CD4-positive, alpha-beta T cell treated with Interleukin-17A for 4 hours (primary cell): ENCODE measurements at regions not wholly inside any gene's neighbourhood (a gene's known extent, or its start where the extent isn't known, plus 50 kb on each side); places are given as distances from the start of the nearest gene placed in this dataset.

Experiments
- DNase-seq: peaks from one replicate; pipeline ENCODE4 v3.0.0-alpha.2; 2020; ENCODE audit warnings: mixed read lengths

DNA sequence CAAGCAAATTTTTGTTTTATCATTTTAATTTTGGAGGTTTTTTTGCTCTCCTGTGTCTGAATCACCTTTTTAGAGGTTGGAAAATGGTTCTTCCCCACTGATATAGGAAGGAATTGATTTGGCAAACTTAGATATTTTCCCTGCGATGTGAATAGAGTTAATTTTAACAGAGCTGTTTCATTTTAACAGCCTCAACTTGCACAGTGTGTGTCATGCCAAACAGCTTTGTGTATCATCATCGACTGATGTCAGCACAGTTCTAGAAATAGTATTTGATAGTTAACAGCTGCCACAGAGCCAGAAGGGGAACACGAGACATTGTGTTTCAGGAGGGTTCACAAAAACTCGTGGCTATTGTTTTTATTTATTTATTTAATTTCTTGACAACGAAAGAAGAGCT is 243.1 kb upstream of the FOXN3 start:
- DNase-seq = no peak

DNA sequence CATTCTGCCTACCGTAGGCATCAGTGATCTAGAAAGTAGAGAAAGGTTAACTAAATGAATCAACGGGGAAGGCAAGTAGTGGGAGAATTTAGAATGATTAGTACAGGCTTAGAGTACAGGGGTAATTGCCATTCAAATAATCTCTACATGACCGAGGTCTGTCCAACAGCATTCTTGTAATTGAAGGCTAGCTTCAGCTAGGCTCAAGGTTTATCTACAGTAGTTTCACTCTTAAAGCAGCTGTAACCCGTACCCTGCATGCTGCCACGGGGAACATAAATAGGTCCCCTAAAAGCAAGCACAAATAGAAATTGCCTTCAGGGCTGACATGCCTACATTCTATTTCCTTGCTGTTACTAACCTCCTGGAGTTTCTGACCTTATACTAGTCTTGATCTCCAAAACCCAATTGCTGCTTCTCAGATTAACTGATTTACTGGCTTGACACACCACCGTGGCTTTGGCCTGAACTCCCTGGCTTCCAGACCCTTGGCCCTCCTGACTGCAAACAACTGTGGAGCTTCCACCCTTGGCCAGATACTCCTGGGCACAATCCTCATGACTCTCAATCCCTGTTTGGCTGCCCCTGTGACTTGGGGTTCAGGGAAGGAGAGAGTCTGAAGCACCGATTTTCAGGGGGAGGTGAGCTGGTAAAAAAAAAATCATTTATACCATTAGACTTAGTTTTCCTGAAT is 242.1 kb upstream of the FOXN3 start:
- no peak for DNase-seq

DNA sequence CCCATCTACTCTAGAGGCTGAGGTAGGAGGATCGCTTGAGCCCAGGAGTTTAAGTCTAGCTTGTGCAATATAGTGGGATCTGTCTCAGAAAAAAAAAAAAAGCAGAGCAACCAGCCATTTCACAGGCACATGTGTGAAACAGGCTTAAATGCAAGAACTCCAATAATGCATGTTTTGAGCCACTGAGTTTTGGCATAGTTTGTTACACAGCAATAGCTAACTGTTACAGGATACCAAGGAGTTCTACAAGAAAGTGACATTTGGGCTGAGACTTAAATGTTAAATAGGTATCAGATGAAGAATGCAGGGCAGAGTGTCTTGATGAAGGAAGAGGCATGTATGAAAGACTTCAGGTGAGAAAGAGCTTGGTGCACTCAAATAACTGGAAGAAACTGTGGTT is 240.0 kb upstream of the FOXN3 start:
- DNase-seq = no peak

DNA sequence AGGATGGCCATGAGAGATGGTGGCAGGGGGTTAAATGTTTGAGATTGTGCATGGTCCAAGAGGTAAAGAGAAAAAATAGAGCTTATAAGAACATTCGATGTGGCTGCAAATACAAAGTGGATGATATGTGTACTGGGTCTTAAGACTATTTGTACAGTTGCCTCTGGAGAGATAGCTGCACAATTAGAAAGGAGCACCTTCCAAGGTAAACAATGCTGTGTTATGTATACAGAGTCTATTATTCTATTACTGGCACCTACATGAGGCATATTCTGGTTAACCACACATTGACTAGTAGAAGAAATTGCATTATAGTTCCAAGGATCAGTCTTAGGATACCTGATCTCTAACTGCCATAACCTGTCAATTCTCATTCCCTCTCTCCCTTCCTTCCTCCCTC is 238.0 kb upstream of the FOXN3 start:
- DNase-seq = no peak

DNA sequence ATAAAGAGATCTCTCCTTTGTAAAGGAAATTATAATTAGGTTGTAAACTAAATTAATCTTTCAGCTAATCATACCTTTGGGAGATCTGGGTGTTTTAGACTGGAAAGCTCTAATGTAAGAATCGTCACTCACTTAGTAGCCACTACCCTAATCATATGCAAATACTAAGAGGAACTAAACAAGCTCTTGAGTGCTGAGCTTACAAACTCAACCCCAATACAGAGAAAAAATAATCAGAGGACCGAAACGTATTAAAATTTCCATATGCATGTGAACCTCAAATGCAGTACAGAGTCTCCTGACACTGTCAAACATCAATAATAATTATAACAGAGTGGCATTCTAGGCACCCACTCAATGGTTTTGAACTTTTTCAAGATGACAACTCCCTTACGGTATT is 235.3 kb upstream of the FOXN3 start:
- DNase-seq = no peak

DNA sequence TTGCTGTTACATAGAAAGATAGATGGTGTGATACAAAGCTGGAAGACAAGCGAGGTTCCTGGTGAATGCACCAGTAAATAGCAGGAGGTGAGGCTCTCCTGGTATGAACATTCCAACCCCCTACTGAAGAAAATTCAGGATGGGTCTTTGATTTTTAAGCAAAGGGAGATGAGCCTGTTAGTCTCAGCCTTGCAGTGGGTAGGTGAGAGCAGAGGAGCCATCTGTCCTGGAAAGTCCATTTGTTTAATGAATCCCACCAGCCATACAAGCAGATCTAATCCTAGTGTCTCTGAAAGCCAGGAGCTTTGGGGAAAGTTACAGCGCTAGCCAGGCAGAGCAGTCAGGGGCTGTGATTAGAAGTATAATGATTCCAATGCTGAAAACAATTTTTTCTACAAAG is 234.8 kb upstream of the FOXN3 start:
- DNase-seq = no peak

DNA sequence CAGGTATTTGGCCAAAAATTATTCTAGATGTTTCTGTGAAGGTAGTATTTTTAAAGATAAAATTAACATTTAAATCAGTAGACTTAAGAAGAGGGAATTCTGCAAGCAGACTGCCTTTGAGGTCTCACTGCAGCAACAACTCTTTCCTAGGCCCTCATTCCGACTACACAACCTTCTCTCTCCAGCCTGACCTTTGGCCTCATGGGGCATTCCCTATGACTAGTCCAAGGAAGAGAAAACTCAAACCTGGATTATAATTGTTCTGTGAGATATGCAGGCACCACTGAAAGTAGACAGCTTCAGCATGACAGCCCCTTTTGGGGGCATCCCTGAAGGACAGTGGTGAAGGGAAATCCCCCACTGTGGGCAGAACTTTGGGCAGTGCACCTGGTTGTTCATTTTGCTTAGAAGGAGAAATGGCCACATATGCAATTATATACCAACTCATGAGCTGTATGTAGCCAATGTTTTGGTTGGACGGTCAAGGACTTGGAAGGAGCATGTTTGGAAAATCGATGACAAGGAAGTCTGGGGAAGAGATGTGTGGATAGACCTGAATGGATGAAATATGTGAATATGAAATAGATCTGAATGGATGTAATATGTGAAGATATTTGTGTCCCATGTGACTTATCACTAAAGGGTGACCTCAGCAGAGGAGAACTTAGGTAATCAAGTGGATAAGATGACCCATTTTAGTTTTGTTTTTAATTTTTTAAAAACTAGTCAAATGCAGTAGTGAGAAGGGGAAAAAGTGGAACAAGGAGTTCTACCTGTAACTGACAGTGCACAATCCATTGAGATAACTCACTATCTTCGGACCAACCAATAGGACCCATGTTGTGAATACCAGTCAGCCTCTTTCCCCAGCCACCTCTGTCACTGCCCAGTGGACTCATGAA is 233.3 kb upstream of the FOXN3 start:
- DNase-seq = no peak

DNA sequence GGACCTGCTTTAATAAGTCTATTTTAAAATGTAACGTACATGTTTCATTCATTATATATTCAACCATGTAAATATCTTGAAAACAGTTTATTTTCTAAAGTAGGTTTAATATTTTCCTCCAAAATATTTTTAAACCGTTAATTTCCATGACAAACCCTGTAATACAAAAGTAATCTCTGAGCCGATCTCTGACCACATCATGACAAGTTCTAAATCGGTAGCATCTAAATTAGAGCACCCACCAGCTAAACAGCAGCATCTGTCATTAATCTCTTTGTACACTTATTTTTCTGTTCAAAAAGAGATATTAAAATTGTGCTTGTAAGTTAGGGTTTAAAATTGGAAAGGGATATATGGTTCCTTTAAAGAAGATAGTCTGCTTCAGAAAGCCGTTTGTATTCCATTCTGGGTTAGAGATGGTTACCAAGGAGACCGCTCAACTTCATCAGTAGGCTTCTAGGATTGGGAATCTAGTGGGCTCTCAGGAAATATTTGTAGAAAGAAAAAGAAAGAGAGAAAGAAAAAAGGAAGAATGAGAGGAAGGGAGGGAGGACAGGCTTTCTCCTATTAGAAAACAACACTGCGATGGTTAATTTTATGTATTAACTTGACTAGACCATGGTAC is 232.5 kb upstream of the FOXN3 start:
- no peak for DNase-seq

DNA sequence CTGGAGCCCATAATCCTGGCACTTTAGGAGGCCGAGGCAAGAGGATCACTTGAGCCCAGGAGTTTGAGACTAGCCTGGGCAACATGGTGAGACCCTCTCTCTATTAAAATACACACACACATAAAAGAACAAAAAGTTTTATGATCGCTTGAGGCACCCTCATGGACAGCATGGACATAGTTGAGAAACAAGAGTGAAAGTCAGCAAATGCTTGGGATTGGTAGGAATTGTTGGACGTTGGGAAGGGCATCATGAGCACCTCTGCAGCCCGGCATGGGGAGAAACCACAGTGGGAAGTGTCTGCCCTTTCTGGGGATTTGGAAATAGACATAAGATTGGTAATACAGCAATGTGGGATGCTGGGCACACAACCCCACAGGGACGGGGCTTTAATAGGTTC is 231.9 kb upstream of the FOXN3 start:
- DNase-seq = no peak

DNA sequence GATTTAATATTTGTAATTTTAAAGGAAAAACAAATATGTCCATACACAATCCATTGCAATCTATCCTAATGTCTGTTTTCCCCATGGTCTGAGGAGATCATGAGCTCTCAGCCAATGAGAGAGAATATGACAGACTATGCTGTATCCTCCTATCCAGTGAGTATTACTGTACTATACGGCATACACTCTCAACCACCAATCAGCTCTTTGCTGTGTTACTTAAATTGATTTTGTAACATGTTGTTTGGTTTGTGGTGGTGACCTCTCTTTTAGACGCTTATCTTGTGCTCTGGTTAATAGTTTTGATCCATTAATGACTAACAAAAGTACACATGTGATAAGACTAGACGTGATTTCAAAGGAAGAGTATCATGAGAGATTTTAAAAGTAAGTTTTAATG is 231.5 kb upstream of the FOXN3 start:
- no peak for DNase-seq

DNA sequence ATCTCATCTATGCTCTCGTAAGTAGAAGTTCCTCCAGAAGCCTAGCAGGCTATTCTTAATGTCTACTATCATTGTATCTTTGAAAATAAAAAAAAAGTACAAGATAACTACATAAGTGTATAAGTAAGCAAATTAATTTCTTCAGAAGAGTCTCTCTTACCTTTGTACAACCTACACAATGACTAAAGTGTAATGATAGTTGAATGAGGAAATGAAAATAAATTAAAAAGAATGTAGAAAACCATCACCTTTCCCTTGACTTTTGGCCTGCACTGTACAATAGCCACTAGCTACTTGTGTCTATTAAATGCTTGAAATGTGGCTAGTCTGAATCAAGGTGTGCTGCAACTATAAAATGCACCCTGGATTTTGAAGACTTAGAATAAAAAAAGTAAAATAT is 229.9 kb upstream of the FOXN3 start:
- no peak for DNase-seq

DNA sequence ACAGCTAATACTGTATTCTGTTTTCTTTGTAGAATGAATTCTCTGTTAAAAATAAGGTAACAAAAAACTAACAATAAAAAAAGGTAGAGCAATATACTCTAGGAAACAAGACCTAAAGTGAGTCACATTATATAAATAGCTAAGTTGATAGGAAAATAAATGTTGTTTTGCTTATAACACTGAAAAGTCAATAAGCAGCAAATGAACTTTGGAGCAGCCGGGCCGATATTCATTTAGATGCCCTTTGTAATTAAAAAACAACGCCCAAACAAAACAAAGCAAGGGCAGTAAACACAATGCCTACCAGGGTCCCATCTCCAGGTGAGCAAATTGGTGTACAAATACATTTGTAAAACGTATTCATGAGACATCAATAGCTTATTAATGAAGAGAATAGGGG is 227.6 kb upstream of the FOXN3 start:
- no peak for DNase-seq

DNA sequence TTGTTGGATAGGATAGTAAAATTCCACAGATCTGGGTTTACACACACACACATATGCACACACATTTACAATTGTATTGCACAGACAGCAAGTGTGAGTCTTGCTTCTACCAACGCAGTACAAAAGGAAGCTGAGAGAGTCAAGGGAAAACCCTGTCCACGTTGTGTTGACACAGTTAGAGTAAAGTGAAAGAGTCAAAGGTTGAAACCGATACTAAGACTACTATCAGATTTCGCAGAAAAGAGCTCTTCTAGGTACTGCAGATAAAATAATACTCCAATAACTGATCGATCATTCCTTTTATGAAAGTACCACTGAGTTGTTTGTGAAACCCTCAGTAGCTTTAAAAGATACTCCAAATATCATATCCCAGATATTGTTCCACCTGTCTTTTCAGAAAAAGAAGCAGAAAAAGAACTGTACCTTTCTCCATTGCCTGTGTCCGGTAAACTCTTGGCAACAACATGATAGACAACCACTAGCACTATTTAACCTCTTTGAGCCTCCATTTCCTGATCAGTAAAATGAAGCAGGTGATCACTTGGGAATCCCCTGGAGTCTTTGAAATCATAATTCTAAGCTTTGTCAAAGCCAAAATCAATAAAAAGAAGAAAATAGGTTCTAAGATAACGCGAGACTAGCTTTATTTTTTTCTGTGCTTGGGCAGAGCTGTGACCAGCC is 224.6 kb upstream of the FOXN3 start:
- DNase-seq = peak; percentile 34

DNA sequence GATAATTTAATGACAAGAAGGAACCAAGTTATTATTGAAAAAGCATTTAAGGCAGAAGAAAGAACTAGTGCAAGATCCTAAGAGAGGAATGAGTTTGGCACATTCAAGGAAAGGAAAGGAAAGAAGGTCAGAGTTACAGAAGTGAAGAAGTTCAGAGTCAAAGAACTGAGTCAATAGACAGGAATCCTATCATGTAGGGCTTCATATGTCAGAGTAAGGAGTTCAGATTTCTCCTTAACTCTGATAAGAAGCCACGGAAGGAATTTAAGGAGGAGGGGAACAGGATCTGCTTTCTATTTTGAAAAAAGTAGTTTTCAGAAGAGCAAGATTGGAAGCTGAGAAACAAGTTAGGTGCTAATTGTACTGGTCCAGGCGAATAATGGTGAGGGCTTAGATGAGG is 223.1 kb upstream of the FOXN3 start:
- DNase-seq = no peak

DNA sequence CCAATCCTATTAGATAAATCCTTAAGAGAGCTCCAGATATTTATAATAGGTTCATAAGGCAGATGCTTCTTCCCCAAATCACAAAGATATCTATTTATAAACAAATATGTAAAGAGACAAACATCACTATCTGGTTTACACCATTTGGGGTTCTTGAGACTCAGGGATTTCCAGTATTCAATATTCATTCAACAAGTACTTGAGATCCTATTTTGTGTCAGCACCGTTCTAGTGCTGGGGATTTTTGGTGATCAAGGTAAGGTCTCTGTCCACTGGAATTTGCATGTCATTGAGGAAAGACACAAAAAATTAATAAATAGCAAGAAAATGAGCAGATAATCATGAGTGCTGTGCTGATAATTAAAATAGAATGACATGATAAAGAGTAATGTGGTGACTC is 222.7 kb upstream of the FOXN3 start:
- DNase-seq = no peak

DNA sequence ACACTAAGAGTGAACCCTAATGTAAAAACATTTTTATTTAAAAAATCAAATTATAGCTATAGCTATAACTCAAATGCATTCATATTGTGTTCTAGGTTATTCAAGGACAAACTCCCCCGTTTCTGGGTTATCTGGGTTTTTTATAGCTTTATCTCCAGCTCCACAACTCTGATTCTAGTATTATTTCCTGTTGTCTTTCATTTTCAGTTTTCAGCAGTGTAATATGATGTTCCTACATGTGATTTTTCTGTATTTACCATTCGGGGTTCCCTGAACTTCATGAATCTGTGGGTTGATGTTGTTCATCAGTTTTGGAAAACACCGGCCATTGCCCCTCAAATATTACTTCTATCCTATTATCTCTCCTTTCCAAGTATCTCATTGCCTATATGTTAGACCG is 221.9 kb upstream of the FOXN3 start:
- DNase-seq = no peak

DNA sequence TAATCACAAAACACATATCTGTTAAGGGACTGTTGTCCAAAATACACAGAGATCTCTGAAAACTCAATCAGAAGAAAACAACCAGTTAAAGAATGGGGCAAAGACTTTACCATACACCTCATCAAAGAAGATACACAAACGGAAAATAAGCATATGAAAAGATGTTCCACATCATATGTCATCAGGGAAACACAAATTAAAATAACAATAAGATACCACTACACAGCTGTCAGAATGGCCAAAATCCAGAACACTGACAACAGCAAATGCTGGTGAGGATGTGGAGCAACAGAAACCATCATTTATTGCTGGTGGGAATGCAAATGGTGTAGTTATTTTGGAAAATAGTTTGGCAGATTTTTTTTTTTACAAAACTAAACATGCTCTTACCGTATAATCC is 220.5 kb upstream of the FOXN3 start:
- no peak for DNase-seq

DNA sequence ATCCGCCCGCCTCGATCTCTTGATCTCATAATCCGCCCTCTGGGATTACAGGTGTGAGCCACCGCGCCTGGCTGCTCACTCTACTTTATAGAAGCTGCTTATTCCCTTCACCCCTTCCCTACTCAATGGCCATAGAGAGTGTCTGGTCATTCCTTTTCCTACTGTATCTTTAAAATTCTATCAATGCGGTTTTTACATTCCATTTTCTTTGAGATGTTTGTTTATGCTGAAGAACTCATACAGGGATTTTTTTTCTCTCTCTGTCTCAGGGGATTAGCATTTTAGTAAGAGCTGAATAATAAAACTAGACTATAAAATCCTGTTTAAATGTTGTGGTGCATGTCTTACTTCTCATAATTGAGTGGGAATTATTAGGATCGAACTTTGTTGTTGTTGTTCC is 218.6 kb upstream of the FOXN3 start:
- no peak for DNase-seq

DNA sequence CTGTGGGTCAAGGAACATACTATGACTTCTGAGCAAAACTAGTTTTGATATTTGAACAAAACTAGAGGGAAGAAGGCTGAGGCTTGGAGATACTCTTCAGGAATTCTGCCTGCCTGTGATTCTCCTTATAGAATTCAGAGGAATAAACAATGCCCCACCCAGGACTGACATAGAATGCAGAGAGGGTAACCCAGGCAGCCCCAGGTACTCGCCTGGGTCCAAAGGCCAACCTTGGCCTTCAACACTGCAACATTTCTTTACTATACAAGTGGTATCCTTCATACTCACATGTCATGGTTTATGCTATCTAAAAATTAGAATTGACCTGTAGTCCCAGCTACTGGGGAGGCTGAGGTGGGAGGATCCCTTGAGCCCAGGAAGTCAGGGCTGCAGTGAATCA is 217.0 kb upstream of the FOXN3 start:
- DNase-seq = no peak

DNA sequence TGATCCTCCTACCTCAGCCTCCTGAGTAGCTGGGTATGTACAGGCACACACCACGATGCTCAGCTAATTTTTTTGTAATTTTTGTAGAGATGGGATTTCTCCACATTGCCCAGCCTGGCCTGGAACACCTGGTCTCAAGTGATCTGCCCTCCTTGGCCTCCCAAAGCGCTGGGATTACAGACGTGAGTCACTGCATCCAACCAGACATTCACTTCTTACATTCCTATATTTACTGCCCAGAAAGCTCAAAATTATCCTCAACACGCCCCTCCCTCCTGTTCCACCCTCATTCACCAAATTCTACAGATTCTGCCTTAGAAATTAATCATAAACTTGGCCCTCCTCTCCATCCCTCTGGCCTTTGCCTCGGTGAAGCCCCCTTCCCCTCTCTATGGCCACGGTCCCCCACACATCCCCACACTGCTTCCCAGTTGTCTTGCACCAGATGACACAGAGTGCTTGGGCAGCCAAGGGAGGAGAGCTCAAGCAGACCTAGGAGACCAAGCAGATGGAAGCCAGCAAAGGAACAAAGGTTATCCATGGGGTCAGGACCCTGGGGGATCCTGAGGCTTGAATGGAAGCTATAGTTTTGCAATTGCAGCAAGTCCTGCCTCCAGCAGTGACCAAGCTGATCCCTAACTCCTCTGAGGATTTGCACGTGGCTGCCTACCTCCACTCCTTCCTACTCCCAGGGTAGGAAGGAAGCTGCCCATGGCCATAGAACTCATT is 213.2 kb upstream of the FOXN3 start:
- no peak for DNase-seq

DNA sequence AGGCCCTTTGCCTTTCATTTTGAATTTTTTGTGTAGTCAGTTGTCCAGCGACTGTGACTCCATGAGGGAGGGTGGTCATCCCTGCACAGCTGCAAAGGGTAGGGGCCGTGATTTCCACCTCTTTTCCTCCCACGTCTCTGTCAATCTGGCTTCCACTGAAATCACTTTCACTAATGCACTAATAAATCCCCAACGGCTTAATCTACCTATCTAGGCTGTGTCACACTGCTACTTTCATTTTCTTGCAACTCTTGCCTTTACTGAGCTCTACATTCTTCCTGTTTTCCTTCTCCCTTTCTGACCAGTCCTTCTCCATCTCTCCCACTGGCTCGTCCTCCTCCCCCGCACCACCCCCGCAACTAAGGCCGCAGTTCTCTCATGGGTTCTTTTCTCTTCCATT is 212.3 kb upstream of the FOXN3 start:
- DNase-seq = no peak

DNA sequence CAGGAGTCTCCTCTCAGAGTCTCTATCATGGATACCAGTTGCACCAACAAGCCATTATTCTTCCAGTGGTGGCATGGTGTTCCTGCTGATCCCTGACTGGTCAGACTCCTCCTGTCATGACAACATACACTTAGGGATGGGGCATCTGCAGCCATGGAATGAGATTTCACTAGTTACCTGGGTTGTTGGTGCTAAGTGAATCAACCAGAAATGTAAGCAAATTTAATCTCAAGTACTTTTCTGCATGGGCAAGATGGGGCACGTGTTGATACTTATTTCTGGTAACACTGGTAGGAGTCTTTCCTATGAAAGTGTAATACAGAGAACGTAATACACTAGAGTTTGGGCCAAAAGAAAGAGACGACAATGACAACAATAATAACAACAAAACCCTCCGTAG is 211.5 kb upstream of the FOXN3 start:
- no peak for DNase-seq
